K562 (cell line): ENCODE measurements at regions not wholly inside any gene's neighbourhood (a gene's known extent, or its start where the extent isn't known, plus 50 kb on each side); places are given as distances from the start of the nearest gene placed in this dataset.

Experiments
- ATAC-seq: fragments of 200-7000 bp; cut with Tn5 transposase; 3 replicates; pipeline ENCODE4 v1.9.1; 2020; ENCODE audit warnings: moderate library complexity
- BruUV-seq: library from RNA; stranded (reverse); fragments of 400-500 nt; replicated peaks from 2 replicates; lab custom pipeline; 2021; lab: Mats Ljungman, UMichigan
- CTCF ChIA-PET: fragments of 300-600 bp; formaldehyde crosslinking; extraction: SDS; loops from one replicate; lab custom pipeline; 2021; ENCODE audit warnings: low intra/inter-chr PET ratio; lab: Yijun Ruan, JAX
- POLR2A ChIA-PET: fragments of 300-600, 350-650 bp; sonication (Branson Sonifier 250); formaldehyde crosslinking; extraction: SDS; loops from one replicate; lab custom pipeline; 2021; ENCODE audit warnings: antibody characterized with exemption, inconsistent platforms; lab: Yijun Ruan, JAX
- DNase-seq, 4 experiments: peaks; one replicate each; pipeline versions ENCODE4 v3.0.0 to v3.0.0-alpha.2; 2011 to 2018; ENCODE audit warnings: low spot score in 3 of 4, mixed read lengths in 3 of 4; ENCODE audit errors: extremely low read depth in 1 of 4
- FAIRE-seq: peaks from 2 replicates; lab custom pipeline; 2011; peaks lifted over from hg19 to GRCh38; lab: Jason Lieb, UNC
- H2AFZ ChIP-seq: 2 replicates; pipeline ENCODE4 v1.6.0; 2011; ENCODE audit warnings: low read depth, low read length, control low read depth, inconsistent platforms
- H3K27ac ChIP-seq: fragments of 200-600 bp; 3 replicates; pipeline ENCODE4 v1.8.0; 2011; ENCODE audit warnings: low read depth, mild to moderate bottlenecking, control low read depth, inconsistent platforms, low read length, moderate library complexity, mixed read lengths; ENCODE audit errors: extremely low read depth
- H3K27me3 ChIP-seq, 2 experiments: fragments of 300-600 bp in 1 of 2; 2 replicates in 1 of 2; 3 replicates in 1 of 2; pipeline versions ENCODE4 v1.6.0 to v1.8.0; 2011; ENCODE audit warnings: inconsistent platforms in 2 of 2, low read length in 2 of 2, mild to moderate bottlenecking in 1 of 2, mixed read lengths in 1 of 2, moderate library complexity in 1 of 2; ENCODE audit not compliant: control insufficient read depth in 2 of 2, insufficient read depth in 2 of 2
- H3K36me3 ChIP-seq: fragments of 300-600 bp; 3 replicates; pipeline ENCODE4 v1.8.0; 2011; ENCODE audit warnings: mild to moderate bottlenecking, low read length, inconsistent platforms; ENCODE audit not compliant: control insufficient read depth, insufficient read depth
- H3K4me1 ChIP-seq, 2 experiments: fragments of 200-600 bp in 1 of 2; replicated peaks in 1 of 2; 2 replicates in 1 of 2; 3 replicates in 1 of 2; pipeline versions ENCODE4 v1.5.1 to v1.8.0; 2011; ENCODE audit warnings: inconsistent platforms in 2 of 2, low read length in 2 of 2, mild to moderate bottlenecking in 1 of 2, mixed read lengths in 1 of 2, moderate library complexity in 1 of 2; ENCODE audit not compliant: control insufficient read depth in 2 of 2, insufficient read depth in 2 of 2
- H3K4me2 ChIP-seq: 2 replicates; pipeline ENCODE4 v1.6.1; 2011; ENCODE audit warnings: low read length, control low read depth, inconsistent platforms, mixed read lengths; ENCODE audit not compliant: insufficient read depth
- H3K4me3 ChIP-seq: fragments of 200-600 bp; sonication (generic), shearing (Covaris generic); 2 replicates; pipeline ENCODE4 v1.5.1; 2016; ENCODE audit warnings: control low read depth, inconsistent platforms
- H3K79me2 ChIP-seq: fragments of 200-600 bp; 3 replicates; pipeline ENCODE4 v1.8.0; 2011; ENCODE audit warnings: low read length, inconsistent platforms; ENCODE audit not compliant: control insufficient read depth, insufficient read depth
- H3K9ac ChIP-seq, 2 experiments: 2 replicates each; pipeline versions ENCODE4 v1.6.0 to v1.6.1; 2011; ENCODE audit warnings: low read depth in 2 of 2, low read length in 2 of 2, control low read depth in 1 of 2, inconsistent platforms in 1 of 2, mild to moderate bottlenecking in 1 of 2, mixed read lengths in 1 of 2; ENCODE audit not compliant: insufficient read depth in 1 of 2
- H3K9me1 ChIP-seq: one replicate; pipeline ENCODE4 v1.6.0; 2011; ENCODE audit warnings: inconsistent platforms, mild to moderate bottlenecking, low read length, moderate library complexity; ENCODE audit not compliant: control insufficient read depth, insufficient read depth
- H3K9me3 ChIP-seq: replicated peaks from 2 replicates; pipeline ENCODE4 v1.5.1; 2011; ENCODE audit warnings: low read depth, low read length, inconsistent platforms; ENCODE audit not compliant: control insufficient read depth, insufficient read depth
- H4K20me1 ChIP-seq: replicated peaks from 2 replicates; pipeline ENCODE4 v1.6.1; 2011; ENCODE audit warnings: low read length, inconsistent platforms, mixed read lengths; ENCODE audit not compliant: control insufficient read depth, insufficient read depth
- BCL6 ChIP-seq: fragments of 250-450 bp; sonication (Bioruptor Pico); IDR thresholded peaks from 2 replicates; pipeline ENCODE4 v1.4.0; 2020
- BRD4 ChIP-seq: fragments of 200-600 bp; sonication (generic); IDR thresholded peaks from 2 replicates; pipeline ENCODE4 v1.6.1; 2017; ENCODE audit warnings: inconsistent platforms
- GABPB1 ChIP-seq: sonication (generic); formaldehyde crosslinking; IDR thresholded peaks from 2 replicates; pipeline ENCODE4 v1.8.0; 2022; ENCODE audit warnings: mild to moderate bottlenecking, missing genetic modification reagents
- KDM5B ChIP-seq: fragments of 200-600 bp; sonication (generic); IDR thresholded peaks from 2 replicates; pipeline ENCODE4 v1.6.1; 2012; ENCODE audit warnings: low read depth, mild to moderate bottlenecking, moderate library complexity, low read length, control low read depth, inconsistent platforms; ENCODE audit not compliant: insufficient replicate concordance
- NR1H2 ChIP-seq: sonication (generic); formaldehyde crosslinking; IDR thresholded peaks from 2 replicates; pipeline ENCODE4 v1.4.0; 2020; ENCODE audit warnings: mild to moderate bottlenecking, missing genetic modification reagents
- RHOXF2B ChIP-seq: fragments of 250-450 bp; sonication (Bioruptor Pico); conservative IDR thresholded peaks from 2 replicates; pipeline ENCODE4 v1.5.1; 2021
- ZNF280B ChIP-seq: fragments of 250-450 bp; sonication (Bioruptor Pico); IDR thresholded peaks from 2 replicates; pipeline ENCODE4 v1.5.1; 2021; ENCODE audit warnings: mild to moderate bottlenecking
- ZNF780A ChIP-seq: fragments of 250-450 bp; sonication (Bioruptor Pico); IDR thresholded peaks from 2 replicates; pipeline ENCODE4 v1.5.0; 2021; ENCODE audit warnings: mild to moderate bottlenecking
- WGBS: fragments of 100-300 bp; shearing (Covaris generic); methylation state at CpG from one replicate; pipeline ENCODE4 v1.1.6; 2016; ENCODE audit warnings: low coverage, mixed read lengths; ENCODE audit not compliant: insufficient coverage; ENCODE audit errors: missing lambda C conversion rate; 5-methylcytosine and 5-hydroxymethylcytosine counted together
- in situ Hi-C: fragments of 300-500 bp; cut with MboI; formaldehyde crosslinking; loops from 4 replicates; pipeline ENCODE4 v1.15.0; 2018; ENCODE audit warnings: inconsistent platforms, mixed read lengths
- intact Hi-C: fragments of 100-400 bp; cut with micrococcal nuclease; formaldehyde crosslinking; loops from 2 replicates; pipeline ENCODE4 v1.14.2; 2022
- TF ChIP-seq, protein P1 (sequence below): sonication (generic); IDR thresholded peaks from 2 replicates; pipeline ENCODE4 v1.6.1; 2016

DNA sequence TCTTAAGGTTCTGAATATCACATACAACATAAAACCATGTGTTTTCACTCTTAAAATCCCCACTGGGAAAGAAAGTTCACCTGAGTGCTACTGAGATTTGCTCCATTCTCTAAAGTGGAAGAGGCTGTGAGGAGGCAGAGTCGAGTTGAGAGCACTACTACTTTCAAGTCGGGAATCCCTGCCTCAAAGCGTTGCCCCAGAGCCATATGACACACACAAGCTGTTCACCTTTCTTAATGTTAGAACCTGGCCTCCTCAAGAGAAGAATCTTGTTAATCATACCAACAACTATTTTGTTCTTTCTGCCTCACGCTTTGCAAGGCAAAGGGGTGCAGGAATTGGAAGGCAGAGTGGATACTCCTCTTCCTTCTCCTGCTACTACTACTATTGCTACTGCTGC lies 149.7 kb upstream of the DAAM1 start:
- WGBS = 0% methylated on average over 4 of the region's 4 CpGs
- no peak for DNase-seq
- no TSS peak for BruUV-seq
- ATAC-seq = no peak
- no peaks in the 10 kb centered on the region for H3K27me3 ChIP-seq
- H3K9ac ChIP-seq = no peak overlapping the region
- no peak for FAIRE-seq
- H3K79me2 ChIP-seq = no peaks in the 10 kb centered on the region
- H3K4me3 ChIP-seq = no peak overlapping the region
- intact Hi-C loops = no loop called here
- POLR2A ChIA-PET = no interaction called here
- H3K9me3 ChIP-seq = no peaks in the 10 kb centered on the region
- H3K4me2 ChIP-seq = no peak overlapping the region
- no peak overlapping the region for H3K27ac ChIP-seq
- CTCF ChIA-PET = interaction anchor here (0.7 kb wide), 1 partner anchor 229 kb away, joined by 4 read pairs; no protein-coding TSS in a partner anchor
- no peak overlapping the region for H2AFZ ChIP-seq
- no peaks in the 10 kb centered on the region for H3K36me3 ChIP-seq
- in situ Hi-C loops = no loop called here
- no peaks in the 10 kb centered on the region for H3K4me1 ChIP-seq
- H4K20me1 ChIP-seq = no peaks in the 10 kb centered on the region
- TF ChIP-seq ZNF780A (CRISPR knock-in tag) (no peak), KDM5B (no peak), ZNF280B (no peak), GABPB1 (CRISPR knock-in tag) (no peak), BRD4 (no peak), RHOXF2B (CRISPR knock-in tag) (no peak), BCL6 (CRISPR knock-in tag) (no peak), NR1H2 (CRISPR knock-in tag) (no peak)
- TF ChIP-seq, protein P1, sequence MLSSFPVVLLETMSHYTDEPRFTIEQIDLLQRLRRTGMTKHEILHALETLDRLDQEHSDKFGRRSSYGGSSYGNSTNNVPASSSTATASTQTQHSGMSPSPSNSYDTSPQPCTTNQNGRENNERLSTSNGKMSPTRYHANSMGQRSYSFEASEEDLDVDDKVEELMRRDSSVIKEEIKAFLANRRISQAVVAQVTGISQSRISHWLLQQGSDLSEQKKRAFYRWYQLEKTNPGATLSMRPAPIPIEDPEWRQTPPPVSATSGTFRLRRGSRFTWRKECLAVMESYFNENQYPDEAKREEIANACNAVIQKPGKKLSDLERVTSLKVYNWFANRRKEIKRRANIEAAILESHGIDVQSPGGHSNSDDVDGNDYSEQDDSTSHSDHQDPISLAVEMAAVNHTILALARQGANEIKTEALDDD = no peak
- H3K9me1 ChIP-seq = no peaks in the 10 kb centered on the region
